Astrocyte (in vitro differentiated cells and primary cell): ENCODE measurements at regions not wholly inside any gene's neighbourhood (a gene's known extent, or its start where the extent isn't known, plus 50 kb on each side); places are given as distances from the start of the nearest gene placed in this dataset.
"Not testable (repeated sequence)": the region's sequence is repeated elsewhere in the genome, so short reads cannot be mapped to it uniquely, and the experiment has no call there.

Experiments used
- DNase-seq: peaks from one replicate; pipeline ENCODE4 v3.0.0-alpha.2; 2010; ENCODE audit warnings: low read depth
- FAIRE-seq: peaks from 2 replicates; lab custom pipeline; 2011; peaks lifted over from hg19 to GRCh38; lab: Jason Lieb, UNC
- H2AFZ ChIP-seq: 2 replicates; pipeline ENCODE4 v1.6.0; 2012; ENCODE audit warnings: low read depth, low read length, inconsistent platforms
- H3K27ac ChIP-seq: 2 replicates; pipeline ENCODE4 v1.5.1; 2011; ENCODE audit warnings: low read depth, low read length, inconsistent platforms
- H3K27me3 ChIP-seq: 2 replicates; pipeline ENCODE4 v1.6.0; 2011; ENCODE audit warnings: low read length, inconsistent platforms; ENCODE audit not compliant: insufficient read depth
- H3K36me3 ChIP-seq: 2 replicates; pipeline ENCODE4 v1.5.1; 2011; ENCODE audit warnings: low read length, inconsistent platforms; ENCODE audit not compliant: insufficient read depth
- H3K4me1 ChIP-seq: 2 replicates; pipeline ENCODE4 v1.5.1; 2011; ENCODE audit warnings: low read length, inconsistent platforms; ENCODE audit not compliant: insufficient read depth
- H3K4me2 ChIP-seq: 2 replicates; pipeline ENCODE4 v1.6.0; 2012; ENCODE audit warnings: low read length, inconsistent platforms
- H3K4me3 ChIP-seq: 2 replicates; pipeline ENCODE4 v1.5.1; 2011; ENCODE audit warnings: low read depth, mild to moderate bottlenecking, low read length, inconsistent platforms; ENCODE audit not compliant: insufficient read depth
- H3K79me2 ChIP-seq: 2 replicates; pipeline ENCODE4 v1.6.0; 2012; ENCODE audit warnings: mild to moderate bottlenecking, low read length, inconsistent platforms; ENCODE audit not compliant: insufficient read depth
- H3K9ac ChIP-seq: 2 replicates; pipeline ENCODE4 v1.6.0; 2012; ENCODE audit warnings: mild to moderate bottlenecking, low read length, inconsistent platforms
- H3K9me3 ChIP-seq: 2 replicates; pipeline ENCODE4 v1.5.1; 2012; ENCODE audit warnings: low read depth, mild to moderate bottlenecking, low read length, inconsistent platforms; ENCODE audit not compliant: insufficient read depth
- H4K20me1 ChIP-seq: 2 replicates; pipeline ENCODE4 v1.6.0; 2012; ENCODE audit warnings: low read length, inconsistent platforms; ENCODE audit not compliant: insufficient read depth
- H3K27ac Mint-ChIP-seq: one replicate; pipeline ENCODE4 v1.8.0; 2021; ENCODE audit warnings: mild to moderate bottlenecking, mixed read lengths; ENCODE audit not compliant: unreplicated experiment
- H3K27me3 Mint-ChIP-seq: one replicate; pipeline ENCODE4 v1.8.0; 2021; ENCODE audit warnings: low read depth, mixed read lengths; ENCODE audit not compliant: unreplicated experiment
- H3K36me3 Mint-ChIP-seq: one replicate; pipeline ENCODE4 v1.8.0; 2021; ENCODE audit warnings: low read depth, mixed read lengths; ENCODE audit not compliant: unreplicated experiment
- H3K4me1 Mint-ChIP-seq: one replicate; pipeline ENCODE4 v1.8.0; 2021; ENCODE audit warnings: low read depth, mixed read lengths; ENCODE audit not compliant: unreplicated experiment
- H3K4me3 Mint-ChIP-seq: one replicate; pipeline ENCODE4 v1.8.0; 2021; ENCODE audit warnings: mild to moderate bottlenecking, moderate library complexity, mixed read lengths; ENCODE audit not compliant: unreplicated experiment
- H3K9me3 Mint-ChIP-seq: one replicate; pipeline ENCODE4 v1.8.0; 2021; ENCODE audit warnings: mild to moderate bottlenecking, mixed read lengths; ENCODE audit not compliant: unreplicated experiment
- CTCF ChIP-seq: IDR thresholded peaks from 2 replicates; pipeline ENCODE4 v1.5.1; 2011; ENCODE audit warnings: low read depth, mild to moderate bottlenecking, inconsistent platforms, low read length, moderate library complexity; ENCODE audit not compliant: insufficient read depth
- EZH2 ChIP-seq: IDR thresholded peaks from 2 replicates; pipeline ENCODE4 v1.6.1; 2012; ENCODE audit warnings: mild to moderate bottlenecking, low read length, inconsistent platforms; ENCODE audit not compliant: insufficient read depth

GRCh38 chr19:14279270-14279669, 73.3 kb upstream of the ADGRL1 start:
- not testable (repeated sequence) for FAIRE-seq, H4K20me1 ChIP-seq, H3K79me2 ChIP-seq, H3K27ac ChIP-seq, H3K9me3 ChIP-seq, H3K4me1 ChIP-seq, H3K9ac ChIP-seq, H3K27ac Mint-ChIP-seq, H3K36me3 Mint-ChIP-seq, H3K9me3 Mint-ChIP-seq, H3K4me2 ChIP-seq, H3K4me3 Mint-ChIP-seq, H3K36me3 ChIP-seq, H3K4me3 ChIP-seq, H3K4me1 Mint-ChIP-seq, H2AFZ ChIP-seq, DNase-seq
- H3K27me3 ChIP-seq, result peaks cover 13% of the 10 kb centered on the region
- peaks cover 39% of the 10 kb centered on the region for H3K27me3 Mint-ChIP-seq

GRCh38 chr19:14277608-14278007, 71.6 kb upstream of the ADGRL1 start:
- H2AFZ ChIP-seq, result no peak overlapping the region
- H3K27me3 Mint-ChIP-seq, result peaks cover 39% of the 10 kb centered on the region
- H4K20me1 ChIP-seq, result no peaks in the 10 kb centered on the region
- no peak for TF ChIP-seq CTCF
- no peak for TF ChIP-seq EZH2
- H3K9me3 Mint-ChIP-seq, result peaks cover 4% of the 10 kb centered on the region
- H3K4me1 ChIP-seq, result no peaks in the 10 kb centered on the region
- DNase-seq, result no peak
- H3K4me2 ChIP-seq, result no peak overlapping the region
- no peaks in the 10 kb centered on the region for H3K4me1 Mint-ChIP-seq
- H3K4me3 ChIP-seq, result no peak overlapping the region
- no peak overlapping the region for H3K9ac ChIP-seq
- H3K36me3 Mint-ChIP-seq, result no peaks in the 10 kb centered on the region
- H3K36me3 ChIP-seq, result no peaks in the 10 kb centered on the region
- H3K9me3 ChIP-seq, result peaks cover 4% of the 10 kb centered on the region
- no peak for FAIRE-seq
- H3K27ac ChIP-seq, result no peak overlapping the region
- H3K4me3 Mint-ChIP-seq, result no peak overlapping the region
- H3K27ac Mint-ChIP-seq, result no peak overlapping the region
- peaks cover 21% of the 10 kb centered on the region for H3K27me3 ChIP-seq
- H3K79me2 ChIP-seq, result no peaks in the 10 kb centered on the region

GRCh38 chr19:14275823-14276222, 69.9 kb upstream of the ADGRL1 start:
- not testable (repeated sequence) for H3K4me3 Mint-ChIP-seq, H3K27ac ChIP-seq, H3K9me3 Mint-ChIP-seq, H3K4me1 Mint-ChIP-seq, H4K20me1 ChIP-seq, H3K36me3 ChIP-seq, H3K27ac Mint-ChIP-seq, H2AFZ ChIP-seq, H3K4me3 ChIP-seq, H3K4me2 ChIP-seq, DNase-seq, FAIRE-seq, H3K36me3 Mint-ChIP-seq, H3K9me3 ChIP-seq, H3K4me1 ChIP-seq, H3K79me2 ChIP-seq, H3K9ac ChIP-seq
- peaks cover 33% of the 10 kb centered on the region for H3K27me3 ChIP-seq
- H3K27me3 Mint-ChIP-seq, result peaks cover 46% of the 10 kb centered on the region

- Mint-ChIP-seq H3K36me3 (no peaks in the 10 kb centered on the region), H3K27ac (no peak overlapping the region), H3K4me1 (peaks cover 3% of the 10 kb centered on the region), H3K9me3 (peaks cover 8% of the 10 kb centered on the region), H3K27me3 (peaks cover 35% of the 10 kb centered on the region), H3K4me3 (no peak overlapping the region)
- Histone ChIP-seq H3K27ac (no peak overlapping the region), H4K20me1 (no peaks in the 10 kb centered on the region), H3K27me3 (peaks cover 29% of the 10 kb centered on the region), H3K4me1 (no peaks in the 10 kb centered on the region), H3K9ac (no peak overlapping the region), H3K4me3 (no peak overlapping the region), H3K4me2 (no peak overlapping the region), H3K36me3 (no peaks in the 10 kb centered on the region), H3K79me2 (no peaks in the 10 kb centered on the region), H2AFZ (no peak overlapping the region), H3K9me3 (peaks cover 5% of the 10 kb centered on the region)
- no peak for FAIRE-seq
- DNase-seq, result no peak
- TF ChIP-seq CTCF (no peak), EZH2 (no peak)
Observed at GRCh38 chr19:14272623-14273022, 66.7 kb upstream of the ADGRL1 start.
